AG04450 (cell line): ENCODE measurements at regions not wholly inside any gene's neighbourhood (a gene's known extent, or its start where the extent isn't known, plus 50 kb on each side); places are given as distances from the start of the nearest gene placed in this dataset.

Source experiments
- CTCF ChIA-PET: fragments of 300-600, 350-600 bp; formaldehyde crosslinking; extraction: SDS; loops from one replicate; lab custom pipeline; 2022; ENCODE audit warnings: antibody characterized with exemption, inconsistent platforms; lab: Charles Lee
- POLR2A ChIA-PET: fragments of 350-600 bp; formaldehyde crosslinking; extraction: SDS; loops from one replicate; lab custom pipeline; 2021; ENCODE audit warnings: antibody characterized with exemption, inconsistent platforms; lab: Yijun Ruan, JAX
- DNase-seq: peaks from one replicate; pipeline ENCODE4 v3.0.0-alpha.2; 2011; ENCODE audit warnings: low read depth, low spot score
- H3K27ac ChIP-seq: one replicate; pipeline ENCODE4 v1.5.1; 2012; ENCODE audit warnings: low read depth, low read length, control low read depth
- H3K27me3 ChIP-seq: one replicate; pipeline ENCODE4 v1.6.0; 2012; ENCODE audit warnings: low read length; ENCODE audit not compliant: control insufficient read depth, insufficient read depth
- H3K4me3 ChIP-seq: 2 replicates; pipeline ENCODE4 v1.5.1; 2011; ENCODE audit warnings: mild to moderate bottlenecking, low read depth, low read length, control low read depth
- H3K9me3 ChIP-seq: 2 replicates; pipeline ENCODE4 v1.5.1; 2012; ENCODE audit warnings: low read length; ENCODE audit not compliant: control insufficient read depth, insufficient read depth
- TF ChIP-seq, protein P1 (sequence below): IDR thresholded peaks from 2 replicates; pipeline ENCODE4 v1.5.1; 2011; ENCODE audit warnings: low read depth, low read length, control low read depth, inconsistent platforms

- CTCF ChIA-PET = interaction anchor here (0.6 kb wide), 1 partner anchor 382 kb away, joined by 3 read pairs; no protein-coding TSS in a partner anchor
- TF ChIP-seq, protein P1, sequence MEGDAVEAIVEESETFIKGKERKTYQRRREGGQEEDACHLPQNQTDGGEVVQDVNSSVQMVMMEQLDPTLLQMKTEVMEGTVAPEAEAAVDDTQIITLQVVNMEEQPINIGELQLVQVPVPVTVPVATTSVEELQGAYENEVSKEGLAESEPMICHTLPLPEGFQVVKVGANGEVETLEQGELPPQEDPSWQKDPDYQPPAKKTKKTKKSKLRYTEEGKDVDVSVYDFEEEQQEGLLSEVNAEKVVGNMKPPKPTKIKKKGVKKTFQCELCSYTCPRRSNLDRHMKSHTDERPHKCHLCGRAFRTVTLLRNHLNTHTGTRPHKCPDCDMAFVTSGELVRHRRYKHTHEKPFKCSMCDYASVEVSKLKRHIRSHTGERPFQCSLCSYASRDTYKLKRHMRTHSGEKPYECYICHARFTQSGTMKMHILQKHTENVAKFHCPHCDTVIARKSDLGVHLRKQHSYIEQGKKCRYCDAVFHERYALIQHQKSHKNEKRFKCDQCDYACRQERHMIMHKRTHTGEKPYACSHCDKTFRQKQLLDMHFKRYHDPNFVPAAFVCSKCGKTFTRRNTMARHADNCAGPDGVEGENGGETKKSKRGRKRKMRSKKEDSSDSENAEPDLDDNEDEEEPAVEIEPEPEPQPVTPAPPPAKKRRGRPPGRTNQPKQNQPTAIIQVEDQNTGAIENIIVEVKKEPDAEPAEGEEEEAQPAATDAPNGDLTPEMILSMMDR = no peak
- no peak overlapping the region for H3K4me3 ChIP-seq
- H3K27ac ChIP-seq = no peak overlapping the region
- DNase-seq = no peak
- no peaks in the 10 kb centered on the region for H3K9me3 ChIP-seq
- no peaks in the 10 kb centered on the region for H3K27me3 ChIP-seq
- POLR2A ChIA-PET = no interaction called here
Observed at GRCh38 chr4:126742885-126743284, 889.9 kb upstream of the INTU start.

- Histone ChIP-seq H3K27me3 (no peaks in the 10 kb centered on the region), H3K9me3 (no peaks in the 10 kb centered on the region), H3K27ac (no peak overlapping the region), H3K4me3 (no peak overlapping the region)
- ChIA-PET CTCF (no interaction called here), POLR2A (no interaction called here)
- TF ChIP-seq, protein P1 = no peak
- no peak for DNase-seq
Observed at GRCh38 chr4:126748736-126749135, 884.0 kb upstream of the INTU start.

DNA sequence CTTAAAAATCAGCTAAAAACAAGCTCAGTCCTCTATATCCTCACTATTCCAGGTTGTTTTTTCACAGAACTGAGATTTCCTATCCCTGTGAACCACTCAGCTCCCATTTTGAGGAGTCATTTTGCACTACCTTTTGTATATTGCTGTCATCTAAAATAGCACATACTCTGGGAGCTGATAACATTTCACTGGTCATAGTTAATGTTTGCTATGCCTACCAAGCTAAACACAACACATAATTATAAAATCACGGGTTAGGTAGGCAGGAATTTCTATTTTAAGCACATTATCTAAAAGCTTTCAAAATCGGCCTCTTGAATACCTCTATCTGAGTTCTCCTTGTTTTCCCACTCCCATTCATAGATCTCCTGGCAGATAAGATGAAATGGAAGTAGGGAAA, 882.0 kb upstream of the INTU start:
- DNase-seq = no peak
- H3K4me3 ChIP-seq = no peak overlapping the region
- H3K9me3 ChIP-seq = no peaks in the 10 kb centered on the region
- no peaks in the 10 kb centered on the region for H3K27me3 ChIP-seq
- H3K27ac ChIP-seq = no peak overlapping the region
- ChIA-PET POLR2A (no interaction called here), CTCF (no interaction called here)
- TF ChIP-seq, protein P1 = no peak

- TF ChIP-seq, protein P1 = no peak
- Histone ChIP-seq H3K9me3 (no peaks in the 10 kb centered on the region), H3K27me3 (no peaks in the 10 kb centered on the region), H3K4me3 (no peak overlapping the region), H3K27ac (no peak overlapping the region)
- CTCF ChIA-PET = no interaction called here
- POLR2A ChIA-PET = no interaction called here
- no peak for DNase-seq
Observed at GRCh38 chr4:126752126-126752525, 880.6 kb upstream of the INTU start.

DNA sequence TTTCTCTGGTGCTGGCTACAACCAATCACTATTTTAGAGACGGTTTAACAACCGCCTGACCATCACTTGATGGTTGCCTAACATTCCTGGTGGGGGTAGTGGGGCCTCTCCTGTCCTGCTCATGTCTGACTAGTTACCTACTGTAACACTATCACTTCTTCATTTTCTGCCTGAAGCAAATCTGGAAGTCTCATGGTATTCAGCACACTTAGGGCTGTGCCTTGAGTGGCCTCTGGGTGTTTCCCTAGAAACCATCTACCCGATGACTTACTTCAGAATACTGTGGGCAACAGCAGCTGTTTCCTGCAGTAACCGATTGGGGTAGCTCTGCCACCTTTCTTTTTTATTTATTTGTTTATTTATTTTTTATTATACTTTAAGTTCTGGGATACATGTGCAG, 880.1 kb upstream of the INTU start:
- DNase-seq = no peak
- Histone ChIP-seq H3K9me3 (no peaks in the 10 kb centered on the region), H3K27ac (no peak overlapping the region), H3K4me3 (no peak overlapping the region), H3K27me3 (no peaks in the 10 kb centered on the region)
- TF ChIP-seq, protein P1 = no peak
- POLR2A ChIA-PET = no interaction called here
- CTCF ChIA-PET = no interaction called here
